Fibroblast of mammary gland (primary cell): ENCODE measurements at regions not wholly inside any gene's neighbourhood (a gene's known extent, or its start where the extent isn't known, plus 50 kb on each side); places are given as distances from the start of the nearest gene placed in this dataset.

Experiments
- DNase-seq: peaks from one replicate; pipeline ENCODE4 v3.0.0-alpha.2; 2010; ENCODE audit warnings: low read depth
- H3K4me3 ChIP-seq: 2 replicates; pipeline ENCODE4 v1.5.1; 2011; ENCODE audit warnings: low read depth, mild to moderate bottlenecking, low read length, moderate library complexity; ENCODE audit not compliant: control insufficient read depth
- CTCF ChIP-seq: conservative IDR thresholded peaks from 2 replicates; pipeline ENCODE4 v1.5.1; 2011; ENCODE audit warnings: low read depth, low read length, inconsistent platforms; ENCODE audit not compliant: control insufficient read depth, insufficient read depth

- TF ChIP-seq CTCF, result no peak
Observed at GRCh38 chr10:117662751-117663540, 120.4 kb downstream of the EMX2 start.

GRCh38 chr10:117663750-117664149, 121.2 kb downstream of the EMX2 start:
- no peak for TF ChIP-seq CTCF
- DNase-seq, result peak; percentile 93
- no peak overlapping the region for H3K4me3 ChIP-seq

More at GRCh38 chr10:117662751-117663540, 120.4 kb downstream of the EMX2 start:
- H3K4me3 ChIP-seq, result no peak overlapping the region
- DNase-seq, result no peak

- no peak overlapping the region for H3K4me3 ChIP-seq
- TF ChIP-seq CTCF, result no peak
- no peak for DNase-seq
Observed at GRCh38 chr10:117664288-117664687, 121.7 kb downstream of the EMX2 start.

- DNase-seq, result peak; percentile 59
- no peak for TF ChIP-seq CTCF
- H3K4me3 ChIP-seq, result no peak overlapping the region
Observed at GRCh38 chr10:117666166-117666565, 123.6 kb downstream of the EMX2 start.

- TF ChIP-seq CTCF, result no peak
- no peak overlapping the region for H3K4me3 ChIP-seq
- no peak for DNase-seq
Observed at GRCh38 chr10:117666965-117667364, 124.4 kb downstream of the EMX2 start.

GRCh38 chr10:117667831-117668230, 125.3 kb downstream of the EMX2 start:
- no peak for DNase-seq
- no peak overlapping the region for H3K4me3 ChIP-seq
- no peak for TF ChIP-seq CTCF
